ENCODE measurements at regions not wholly inside any gene's neighbourhood (a gene's known extent, or its start where the extent isn't known, plus 50 kb on each side); places are given as distances from the start of the nearest gene placed in this dataset.

- no peak overlapping the region for H3K4me3 ChIP-seq (ENCODE audit: severe bottlenecking)
- no peak for TF ChIP-seq CTCF (IDR thresholded peaks at IDR 0.05; ENCODE audit: poor library complexity, severe bottlenecking)
- H3K9me3 ChIP-seq (ENCODE audit: severe bottlenecking), result no peaks in the 10 kb centered on the region
- ATAC-seq (ENCODE audit: low read depth), result no peak
- H3K27me3 ChIP-seq (ENCODE audit: insufficient read depth, poor library complexity, severe bottlenecking), result peaks cover 13% of the 10 kb centered on the region
- no peak overlapping the region for H3K27ac ChIP-seq (ENCODE audit: poor library complexity, severe bottlenecking)
- no peaks in the 10 kb centered on the region for H3K4me1 ChIP-seq (ENCODE audit: insufficient read depth, poor library complexity, severe bottlenecking)
- no peak for DNase-seq (ENCODE audit: low spot score)
- H3K36me3 ChIP-seq (ENCODE audit: low read depth), result no peaks in the 10 kb centered on the region
Observed at GRCh38 chr11:19351426-19351825, 110.7 kb upstream of the E2F8 start.

- H3K9me3 ChIP-seq (ENCODE audit: severe bottlenecking), result no peaks in the 10 kb centered on the region
- peaks cover 26% of the 10 kb centered on the region for H3K27me3 ChIP-seq (ENCODE audit: insufficient read depth, poor library complexity, severe bottlenecking)
- DNase-seq (ENCODE audit: low spot score) (no peak), ATAC-seq (ENCODE audit: low read depth) (no peak)
- no peak for TF ChIP-seq CTCF (IDR thresholded peaks at IDR 0.05; ENCODE audit: poor library complexity, severe bottlenecking)
- H3K27ac ChIP-seq (ENCODE audit: poor library complexity, severe bottlenecking), result no peak overlapping the region
- H3K4me3 ChIP-seq (ENCODE audit: severe bottlenecking), result no peak overlapping the region
- H3K36me3 ChIP-seq (ENCODE audit: low read depth), result no peaks in the 10 kb centered on the region
- no peaks in the 10 kb centered on the region for H3K4me1 ChIP-seq (ENCODE audit: insufficient read depth, poor library complexity, severe bottlenecking)
Observed at GRCh38 chr11:19350160-19350559, 109.4 kb upstream of the E2F8 start.

- no peak for ATAC-seq (ENCODE audit: low read depth)
- no peak for DNase-seq (ENCODE audit: low spot score)
- no peak for TF ChIP-seq CTCF (IDR thresholded peaks at IDR 0.05; ENCODE audit: poor library complexity, severe bottlenecking)
- Histone ChIP-seq H3K9me3 (ENCODE audit: severe bottlenecking) (no peaks in the 10 kb centered on the region), H3K4me1 (ENCODE audit: insufficient read depth, poor library complexity, severe bottlenecking) (no peaks in the 10 kb centered on the region), H3K36me3 (ENCODE audit: low read depth) (no peaks in the 10 kb centered on the region), H3K27ac (ENCODE audit: poor library complexity, severe bottlenecking) (no peak overlapping the region), H3K4me3 (ENCODE audit: severe bottlenecking) (no peak overlapping the region), H3K27me3 (ENCODE audit: insufficient read depth, poor library complexity, severe bottlenecking) (peaks cover 30% of the 10 kb centered on the region)
Observed at GRCh38 chr11:19349340-19350025, 108.7 kb upstream of the E2F8 start.

DNA sequence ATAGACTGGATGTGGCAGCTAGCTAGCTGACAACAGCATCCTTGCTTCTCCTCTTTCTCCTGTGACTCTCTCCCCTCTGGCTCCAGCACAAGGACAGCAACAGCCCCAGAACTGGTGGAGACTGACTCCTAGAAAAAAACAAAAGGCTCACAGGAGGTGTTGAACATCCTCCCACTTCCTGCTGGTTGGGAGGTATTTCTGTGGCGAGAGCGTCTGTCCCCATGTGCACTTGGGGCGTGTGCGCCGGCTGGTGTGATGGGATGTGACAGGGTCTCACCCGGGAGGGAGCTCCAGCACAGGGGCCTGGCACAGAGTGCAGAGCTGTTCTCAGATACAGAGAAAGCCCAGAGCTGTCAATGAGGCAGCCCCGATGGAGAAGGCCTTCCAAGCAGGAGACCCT is 107.2 kb upstream of the E2F8 start:
- no peaks in the 10 kb centered on the region for H3K4me1 ChIP-seq (ENCODE audit: insufficient read depth, poor library complexity, severe bottlenecking)
- H3K9me3 ChIP-seq (ENCODE audit: severe bottlenecking), result no peaks in the 10 kb centered on the region
- peaks cover 30% of the 10 kb centered on the region for H3K27me3 ChIP-seq (ENCODE audit: insufficient read depth, poor library complexity, severe bottlenecking)
- ATAC-seq (ENCODE audit: low read depth), result no peak
- DNase-seq (ENCODE audit: low spot score), result no peak
- TF ChIP-seq CTCF (IDR thresholded peaks at IDR 0.05; ENCODE audit: poor library complexity, severe bottlenecking), result no peak
- H3K36me3 ChIP-seq (ENCODE audit: low read depth), result no peaks in the 10 kb centered on the region
- no peak overlapping the region for H3K4me3 ChIP-seq (ENCODE audit: severe bottlenecking)
- H3K27ac ChIP-seq (ENCODE audit: poor library complexity, severe bottlenecking), result no peak overlapping the region

Measured in RWPE2 (cell line).